Upper lobe of right lung (tissue), 1 donor: ENCODE measurements at regions not wholly inside any gene's neighbourhood (a gene's known extent, or its start where the extent isn't known, plus 50 kb on each side); places are given as distances from the start of the nearest gene placed in this dataset.
"Not testable (repeated sequence)": the region's sequence is repeated elsewhere in the genome, so short reads cannot be mapped to it uniquely, and the experiment has no call there.

ENCODE experiments used
- ATAC-seq: fragments of 200-7000 bp; cut with Tn5 transposase; one replicate; pipeline ENCODE4 v1.9.1; 2020; ENCODE audit warnings: mild to moderate bottlenecking, moderate library complexity
- DNase-seq: peaks from one replicate; pipeline ENCODE4 v3.0.0-alpha.2; 2020
- H3K27ac ChIP-seq: fragments of 200-600 bp; one replicate; pipeline ENCODE4 v1.8.0; 2022
- H3K27me3 ChIP-seq: fragments of 200-600 bp; one replicate; pipeline ENCODE4 v1.8.0; 2022; ENCODE audit warnings: mild to moderate bottlenecking
- H3K36me3 ChIP-seq: fragments of 200-600 bp; one replicate; pipeline ENCODE4 v1.8.0; 2022
- H3K4me1 ChIP-seq: fragments of 200-600 bp; one replicate; pipeline ENCODE4 v1.8.0; 2022
- H3K4me3 ChIP-seq: fragments of 200-600 bp; one replicate; pipeline ENCODE4 v1.8.0; 2022; ENCODE audit warnings: mild to moderate bottlenecking
- H3K9me3 ChIP-seq: fragments of 200-600 bp; one replicate; pipeline ENCODE4 v1.8.0; 2022
- CTCF ChIP-seq: fragments of 200-600 bp; IDR thresholded peaks from one replicate; pipeline ENCODE4 v1.8.0; 2022; ENCODE audit warnings: antibody characterized with exemption
- intact Hi-C: fragments of 100-400 bp; cut with DNase I; formaldehyde crosslinking; loops from one replicate; pipeline ENCODE4 v1.11.0; 2022
- donor health status: DM: no; HTN: yes; CAD: no; lungs with severe emphysema.

GRCh38 chr20:4322499-4322898 is 73.4 kb upstream of the ADRA1D start:
- Histone ChIP-seq H3K27me3 (no peaks in the 10 kb centered on the region), H3K4me3 (no peak overlapping the region), H3K27ac (no peak overlapping the region), H3K4me1 (no peaks in the 10 kb centered on the region), H3K9me3 (no peaks in the 10 kb centered on the region), H3K36me3 (no peaks in the 10 kb centered on the region)
- no peak for TF ChIP-seq CTCF
- no peak for DNase-seq
- intact Hi-C loops, result no loop called here
- no peak for ATAC-seq

GRCh38 chr20:4320291-4320690 is 71.2 kb upstream of the ADRA1D start:
- Histone ChIP-seq H3K4me3 (no peak overlapping the region), H3K36me3 (no peaks in the 10 kb centered on the region), H3K27ac (no peak overlapping the region), H3K27me3 (no peaks in the 10 kb centered on the region), H3K9me3 (no peaks in the 10 kb centered on the region), H3K4me1 (no peaks in the 10 kb centered on the region)
- intact Hi-C loops, result no loop called here
- ATAC-seq (peak; percentile 84), DNase-seq (no peak)
- no peak for TF ChIP-seq CTCF

GRCh38 chr20:4318891-4319290 is 69.8 kb upstream of the ADRA1D start:
- intact Hi-C loops, result no loop called here
- H3K9me3 ChIP-seq, result no peaks in the 10 kb centered on the region
- ATAC-seq, result no peak

GRCh38 chr20:4310616-4311015 is 61.5 kb upstream of the ADRA1D start:
- intact Hi-C loops, DNase-seq: not testable (repeated sequence)

More at GRCh38 chr20:4318891-4319290, 69.8 kb upstream of the ADRA1D start:
- no peaks in the 10 kb centered on the region for H3K36me3 ChIP-seq
- H3K4me3 ChIP-seq, result no peak overlapping the region
- no peak overlapping the region for H3K27ac ChIP-seq
- TF ChIP-seq CTCF, result no peak
- H3K27me3 ChIP-seq, result no peaks in the 10 kb centered on the region
- no peak for DNase-seq
- no peaks in the 10 kb centered on the region for H3K4me1 ChIP-seq

GRCh38 chr20:4306206-4306605 is 57.1 kb upstream of the ADRA1D start:
- intact Hi-C loops, result no loop called here
- Histone ChIP-seq H3K27ac (no peak overlapping the region), H3K36me3 (no peaks in the 10 kb centered on the region), H3K9me3 (no peaks in the 10 kb centered on the region), H3K27me3 (no peaks in the 10 kb centered on the region), H3K4me3 (no peak overlapping the region), H3K4me1 (no peaks in the 10 kb centered on the region)
- TF ChIP-seq CTCF, result no peak
- DNase-seq, result no peak
- no peak for ATAC-seq

More at GRCh38 chr20:4310616-4311015, 61.5 kb upstream of the ADRA1D start:
- H3K36me3 ChIP-seq, ATAC-seq, H3K9me3 ChIP-seq, H3K27me3 ChIP-seq, H3K4me1 ChIP-seq, H3K27ac ChIP-seq, H3K4me3 ChIP-seq: not testable (repeated sequence)

- Histone ChIP-seq H3K27ac (no peak overlapping the region), H3K4me1 (no peaks in the 10 kb centered on the region)
- no peak for ATAC-seq
Measured at GRCh38 chr20:4305091-4305490, 56.0 kb upstream of the ADRA1D start.

More at GRCh38 chr20:4305091-4305490, 56.0 kb upstream of the ADRA1D start:
- Histone ChIP-seq H3K36me3 (no peaks in the 10 kb centered on the region), H3K4me3 (no peak overlapping the region), H3K9me3 (no peaks in the 10 kb centered on the region), H3K27me3 (no peaks in the 10 kb centered on the region)
- TF ChIP-seq CTCF, result no peak
- intact Hi-C loops, result no loop called here
- DNase-seq, result no peak
